ENCODE measurements at regions not wholly inside any gene's neighbourhood (a gene's known extent, or its start where the extent isn't known, plus 50 kb on each side); places are given as distances from the start of the nearest gene placed in this dataset.

DNA sequence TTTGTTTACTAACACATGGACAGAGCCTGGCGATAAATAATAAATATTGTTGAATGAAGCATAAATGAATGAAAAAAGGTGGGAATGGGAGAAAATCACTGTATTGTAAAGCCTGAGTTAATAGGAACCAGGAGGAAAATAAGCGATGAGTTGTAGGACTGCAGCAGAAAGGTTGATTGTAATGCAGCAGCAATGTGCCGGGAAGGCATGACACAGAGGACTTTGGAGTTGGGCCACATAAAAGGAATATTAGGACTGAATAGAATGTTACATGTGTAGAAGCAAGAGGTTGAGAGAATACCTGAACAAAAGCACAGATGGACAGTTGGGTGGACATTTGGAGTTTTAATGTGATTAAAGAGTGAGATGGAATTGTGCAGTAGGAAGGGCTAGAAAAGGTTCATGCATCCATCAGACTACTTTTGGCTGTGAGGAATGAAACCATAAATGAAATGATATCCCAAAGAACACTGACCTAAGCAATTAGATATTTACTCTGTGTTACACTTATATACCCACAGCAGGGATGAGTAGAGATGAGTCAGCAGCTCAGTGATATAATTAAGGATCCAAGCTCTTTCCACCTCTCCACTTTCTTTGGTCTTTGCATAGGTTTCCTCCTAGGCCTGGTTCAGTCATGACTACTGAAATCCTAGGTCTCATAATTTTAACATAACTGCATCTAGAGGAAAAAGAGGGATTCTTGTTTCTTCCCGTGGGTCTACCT, 55.4 kb downstream of the CCER1 start:
- no peak for DNase-seq

DNA sequence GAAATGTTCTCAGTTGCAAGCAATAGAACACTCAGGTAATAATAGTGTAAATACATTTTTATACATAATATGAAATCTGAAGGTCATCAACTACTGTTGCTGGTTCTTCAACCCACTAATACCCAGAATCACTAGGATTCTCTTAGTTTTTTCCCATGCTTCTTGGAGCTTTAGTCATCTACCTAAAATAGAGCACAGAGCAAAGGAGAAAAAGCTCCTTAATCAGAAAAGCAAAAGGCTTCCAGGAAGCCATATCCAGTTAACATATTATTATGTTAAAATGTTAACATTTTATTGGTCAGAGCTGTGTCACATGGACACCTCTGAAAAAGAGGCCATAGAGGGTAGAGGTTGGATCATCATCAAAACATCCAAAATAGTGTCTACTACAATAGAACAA, 57.0 kb downstream of the CCER1 start:
- no peak for DNase-seq

DNA sequence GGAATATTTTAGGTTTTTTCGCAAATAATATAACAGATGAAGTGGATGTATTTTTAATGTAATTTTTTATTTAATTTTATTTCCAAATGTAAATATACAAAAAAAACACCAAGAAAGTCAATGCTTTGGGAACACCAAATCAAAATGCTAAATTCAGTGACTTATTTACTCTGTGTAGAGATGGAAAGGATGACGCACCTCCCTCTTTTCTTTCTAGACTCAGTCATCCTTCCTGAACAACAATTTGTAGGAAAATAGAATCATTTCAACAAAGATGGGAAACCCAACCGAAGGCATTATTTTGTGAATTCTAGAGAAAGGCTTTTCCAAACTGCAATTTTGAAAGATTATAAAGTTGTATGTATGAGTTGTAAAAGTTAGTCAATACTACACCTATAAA, 57.7 kb downstream of the CCER1 start:
- DNase-seq, result no peak

DNA sequence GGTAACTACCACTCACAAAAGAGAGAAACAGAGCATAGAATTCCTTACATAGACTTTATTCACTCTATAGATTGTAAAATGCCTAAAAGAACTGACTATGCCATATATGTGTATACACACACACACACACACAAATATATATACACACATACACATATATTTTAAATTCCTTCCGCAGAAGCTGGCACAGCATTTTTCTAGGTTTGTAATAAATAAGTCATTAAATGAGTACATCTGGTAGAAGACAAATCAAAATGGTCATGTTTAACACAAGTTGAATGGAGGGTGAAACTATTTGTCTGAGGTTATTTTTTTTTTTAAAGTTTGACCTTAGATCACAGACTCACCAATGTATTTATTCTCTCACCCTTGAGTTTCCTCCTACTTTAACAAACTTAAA, 58.2 kb downstream of the CCER1 start:
- DNase-seq, result no peak

DNA sequence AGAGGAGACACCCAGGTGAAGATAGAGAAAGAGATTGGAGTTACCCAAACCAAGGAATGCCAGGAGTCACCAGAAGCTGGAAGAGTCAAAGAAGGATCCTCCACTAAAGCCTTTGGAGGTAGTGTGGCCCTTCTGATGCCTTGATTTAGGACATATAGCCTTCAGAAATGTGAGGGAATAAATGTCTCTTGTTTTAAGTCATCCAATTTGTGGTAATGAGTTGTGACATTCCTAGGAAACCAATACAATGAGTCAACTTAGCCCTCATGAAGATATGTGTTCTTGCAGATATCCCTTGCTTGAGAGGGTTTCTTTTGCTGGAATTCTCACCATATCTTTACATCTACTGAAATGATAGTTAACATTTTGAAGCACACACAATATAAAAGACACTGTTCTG, 58.8 kb downstream of the CCER1 start:
- no peak for DNase-seq

DNA sequence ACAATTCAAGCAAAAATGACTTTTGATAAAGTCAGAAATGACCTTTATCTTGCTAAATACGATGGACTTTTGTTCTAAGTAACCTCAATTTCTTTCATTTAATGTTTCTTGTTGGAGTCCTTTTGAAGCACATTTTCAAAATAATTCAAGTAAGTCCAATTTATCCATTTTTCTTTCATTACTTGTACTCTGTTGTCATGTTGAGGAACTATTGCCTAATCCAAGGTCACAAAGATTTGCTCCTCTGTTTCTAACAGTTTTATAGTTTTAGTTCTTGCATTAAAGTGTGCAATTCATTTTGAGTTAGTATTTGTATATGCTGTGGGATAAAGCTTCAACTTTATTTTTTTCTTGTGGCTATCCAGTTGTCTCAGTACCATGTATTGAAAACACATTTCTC, 66.7 kb downstream of the CCER1 start:
- DNase-seq, result no peak

DNA sequence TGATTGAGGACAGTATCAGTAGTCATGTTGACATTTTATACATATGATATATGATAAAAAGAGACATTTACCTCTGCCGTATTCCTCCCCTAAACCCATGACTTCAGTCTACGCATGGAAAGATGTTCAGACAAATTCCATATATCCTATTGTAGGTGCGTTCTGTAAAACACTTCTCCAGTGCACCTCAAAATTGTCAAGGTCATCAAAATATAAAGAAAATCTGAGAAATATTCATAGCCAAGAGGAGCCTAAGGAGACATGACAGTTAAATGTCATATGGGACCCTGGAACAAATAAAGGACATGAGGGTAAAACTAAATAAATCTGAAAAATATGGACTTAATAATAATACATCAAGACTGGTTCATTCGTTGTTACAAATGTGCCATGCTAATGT, 71.5 kb downstream of the CCER1 start:
- no peak for DNase-seq

DNA sequence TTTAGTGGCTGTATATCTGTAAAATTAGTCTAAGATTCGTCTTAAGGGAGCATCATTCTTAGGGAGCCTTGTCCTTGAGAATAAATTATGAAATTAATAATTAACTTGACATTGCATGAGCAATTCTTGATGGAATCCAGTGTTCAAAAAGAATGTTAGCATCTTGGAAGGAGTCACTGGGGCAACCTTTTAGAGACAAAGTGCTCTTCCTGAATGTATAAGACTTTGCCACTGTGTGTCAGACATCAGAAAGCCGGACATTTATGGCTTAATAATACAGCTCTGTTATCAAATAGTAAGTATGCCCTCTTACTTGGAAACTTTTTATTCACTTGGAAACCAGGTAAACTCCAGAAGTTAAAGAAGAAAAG, 83.3 kb downstream of the CCER1 start:
- no peak for DNase-seq

DNA sequence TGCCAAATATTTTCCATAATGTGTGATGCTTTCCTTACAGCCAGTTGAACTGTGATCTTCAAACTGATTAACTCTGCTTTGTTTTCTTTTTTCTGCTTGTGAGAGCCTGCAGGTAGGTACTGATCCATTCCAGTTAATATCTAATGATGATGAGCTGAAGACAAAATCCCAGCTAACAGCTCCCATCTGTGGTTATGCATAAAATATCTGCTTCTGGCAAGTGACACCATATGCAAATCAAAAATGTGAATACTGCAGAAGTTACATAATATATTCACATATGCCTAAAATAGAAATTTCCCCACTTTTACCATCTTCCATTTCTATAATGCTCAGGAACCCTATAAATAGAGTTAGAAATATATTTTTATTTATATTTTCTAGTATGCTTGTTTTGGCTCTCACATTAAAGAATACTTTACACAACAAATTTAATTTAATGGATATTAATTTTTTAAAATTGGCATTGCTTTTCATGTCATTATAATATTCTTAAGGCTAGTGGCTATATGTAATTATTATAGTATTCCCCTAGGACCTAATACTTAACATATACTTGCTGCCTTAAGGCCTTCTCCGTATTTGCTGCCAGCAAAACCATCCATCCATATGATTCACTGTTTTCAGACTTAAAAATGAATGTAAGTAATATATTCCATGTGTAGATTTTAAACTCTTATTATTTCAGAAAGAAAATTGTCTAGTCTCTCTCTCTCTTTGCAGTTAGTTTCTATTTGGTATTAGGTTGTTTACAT, 83.8 kb downstream of the CCER1 start:
- no peak for DNase-seq

DNA sequence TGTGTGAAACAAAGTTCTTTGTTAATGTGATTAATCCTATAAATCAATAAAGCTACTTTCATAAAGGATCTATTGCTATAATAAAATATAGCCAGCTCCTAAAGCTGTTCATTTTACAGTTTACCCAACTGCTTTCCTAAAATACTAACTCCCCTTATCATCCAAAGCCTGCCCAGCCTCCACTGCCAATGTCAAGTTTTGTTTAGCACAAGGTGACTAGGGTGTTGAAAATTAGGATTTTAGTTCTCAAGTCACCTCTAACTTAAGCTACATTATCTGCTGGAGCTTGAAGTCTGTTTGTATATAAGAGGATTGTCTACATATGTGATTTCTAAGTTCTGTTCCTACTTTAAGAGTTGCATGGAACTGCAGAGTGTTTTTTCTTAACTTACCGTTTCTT, 86.3 kb downstream of the CCER1 start:
- DNase-seq, result no peak

DNA sequence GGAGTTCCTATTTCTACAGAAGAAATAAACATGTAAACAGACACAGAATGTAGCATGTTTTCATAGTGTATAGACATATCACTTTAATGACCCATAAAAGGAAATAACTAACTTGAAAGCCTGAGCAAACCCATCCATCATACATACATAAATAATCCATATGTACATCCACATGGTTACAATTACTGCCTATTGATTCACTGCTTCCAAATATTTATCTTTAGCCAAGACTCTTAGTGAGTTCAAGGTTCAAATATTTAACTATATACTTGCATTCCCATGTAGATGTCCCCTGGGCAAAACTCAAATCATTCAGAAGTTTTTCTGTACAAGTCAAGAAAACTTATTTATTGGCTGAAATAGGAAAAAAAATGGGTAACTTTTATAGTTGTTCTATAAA, 95.4 kb downstream of the CCER1 start:
- DNase-seq, result no peak

DNA sequence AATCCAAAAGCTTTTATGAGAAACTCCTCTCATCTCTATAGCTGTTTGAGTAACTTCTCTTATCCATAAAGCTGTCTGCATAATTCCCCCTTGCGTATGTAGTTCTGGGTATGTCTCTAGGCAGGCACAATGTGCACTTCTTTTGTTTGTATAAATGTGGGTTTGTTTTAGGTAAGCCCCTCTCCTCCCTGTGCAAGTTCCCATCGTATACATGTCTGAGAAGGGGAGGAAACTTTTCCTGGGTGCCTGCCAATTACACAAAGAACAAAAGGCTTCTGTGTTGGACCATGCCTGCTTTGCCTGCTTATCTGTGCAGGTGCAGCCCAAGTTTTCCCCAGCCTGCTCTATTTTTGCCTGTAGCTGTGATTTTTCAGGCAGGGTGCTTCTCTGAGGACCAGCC, 96.7 kb downstream of the CCER1 start:
- DNase-seq, result no peak

DNA sequence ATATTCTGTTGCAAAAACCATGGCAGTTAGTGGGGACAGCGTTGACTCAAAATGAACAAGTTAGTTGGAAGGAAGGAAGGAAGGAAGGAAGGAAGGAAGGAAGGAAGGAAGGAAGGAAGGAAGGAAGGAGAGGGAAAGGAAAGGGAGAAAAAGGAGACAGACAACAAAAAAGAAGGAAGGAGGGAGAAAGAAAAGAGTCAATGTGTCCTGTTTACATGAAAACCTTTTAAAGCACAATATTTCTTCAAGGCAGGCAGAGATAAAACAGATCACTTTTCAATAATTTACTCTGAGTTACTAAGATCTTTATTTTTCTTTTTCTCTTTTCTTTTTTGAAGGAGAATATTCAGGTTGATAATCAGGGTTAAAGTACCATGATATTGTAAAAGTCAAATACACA, 99.4 kb downstream of the CCER1 start:
- DNase-seq, result no peak

DNA sequence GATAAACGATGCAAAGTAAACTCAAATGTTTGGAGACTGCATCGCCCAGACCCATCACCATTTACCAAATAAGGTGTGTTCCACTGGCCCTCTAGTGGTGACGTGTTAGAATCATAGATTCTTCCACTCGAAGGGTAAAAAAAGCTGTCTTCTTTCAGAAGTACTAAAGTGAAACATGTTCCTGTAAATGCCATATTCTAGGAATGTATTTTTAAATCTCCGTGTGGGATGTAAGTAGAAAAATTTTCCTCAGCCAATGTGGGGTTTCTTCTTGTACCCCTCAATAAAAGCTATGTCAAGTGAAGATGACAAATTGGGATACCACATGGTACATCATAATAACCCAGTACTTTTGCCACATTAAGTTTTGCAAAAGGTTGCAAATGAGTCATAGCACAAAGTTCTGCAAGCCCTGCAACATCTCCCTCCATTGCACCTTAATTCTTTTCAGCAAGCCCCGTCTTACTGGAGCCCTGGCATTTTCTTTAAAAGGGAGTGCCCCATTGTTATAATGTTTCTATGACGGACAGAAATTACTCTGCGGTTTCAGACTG, 100.8 kb downstream of the CCER1 start:
- DNase-seq, result peak; percentile 8 to 46 (median 30)

DNA sequence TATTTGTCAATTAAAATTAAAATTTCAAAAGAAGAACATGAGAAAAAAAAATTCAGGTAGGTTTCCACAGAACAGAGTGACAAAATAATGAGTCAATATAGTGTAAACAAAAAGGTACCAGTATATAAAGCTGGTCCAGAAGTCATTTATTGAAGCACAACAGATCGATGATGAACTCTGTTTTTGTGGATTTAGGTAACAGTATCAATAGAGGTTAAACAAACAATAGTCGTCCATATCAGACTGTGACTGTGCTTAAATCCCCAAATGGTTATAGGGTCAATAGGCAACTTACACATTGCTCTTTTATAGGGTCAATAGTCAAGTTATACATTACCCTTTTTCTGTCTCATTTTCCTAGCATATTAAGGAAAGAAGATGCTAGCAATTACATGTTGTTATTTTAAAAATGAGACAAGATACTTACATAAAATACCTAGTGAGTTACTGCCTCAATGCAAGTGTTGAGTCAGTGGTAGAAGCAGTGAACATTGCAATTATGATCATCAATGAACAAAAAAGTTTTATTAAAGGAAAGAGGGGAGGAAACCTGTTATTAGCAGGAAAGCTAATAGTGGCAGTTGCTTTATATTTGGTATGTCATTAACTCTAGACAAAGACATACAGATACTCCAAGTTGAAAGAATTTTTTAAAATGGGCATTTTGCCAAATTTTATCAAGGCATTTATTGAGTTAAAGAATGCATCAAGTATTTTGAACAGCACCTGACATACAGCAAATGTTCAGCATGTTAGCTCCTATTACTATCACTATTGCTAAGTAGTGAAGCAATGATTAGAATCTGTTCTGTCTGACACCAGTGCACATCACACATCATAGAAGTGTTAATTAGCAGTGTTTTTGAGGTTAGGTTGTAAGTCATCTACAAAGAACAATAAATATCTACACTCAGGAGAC, 102.9 kb downstream of the CCER1 start:
- no peak for DNase-seq

DNA sequence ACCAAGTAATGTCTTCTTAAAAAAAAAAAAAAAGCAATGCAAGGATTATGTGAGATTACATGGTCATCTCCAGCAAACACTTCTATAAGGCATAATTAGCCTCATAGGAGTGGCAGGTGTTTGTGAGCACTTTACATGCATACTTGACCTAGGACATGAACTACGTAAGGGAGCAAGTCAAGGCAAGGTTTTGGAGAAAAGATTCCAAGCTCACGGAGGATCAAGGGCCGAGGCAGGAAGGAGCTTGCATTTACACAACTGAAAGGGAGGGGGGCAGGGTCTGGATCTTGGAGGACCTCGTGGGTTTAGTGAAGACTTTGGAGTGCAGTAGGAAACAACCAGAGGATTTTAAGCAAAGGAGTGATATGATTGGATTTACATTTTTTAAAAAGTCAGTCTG, 112.5 kb downstream of the CCER1 start:
- no peak for DNase-seq

DNA sequence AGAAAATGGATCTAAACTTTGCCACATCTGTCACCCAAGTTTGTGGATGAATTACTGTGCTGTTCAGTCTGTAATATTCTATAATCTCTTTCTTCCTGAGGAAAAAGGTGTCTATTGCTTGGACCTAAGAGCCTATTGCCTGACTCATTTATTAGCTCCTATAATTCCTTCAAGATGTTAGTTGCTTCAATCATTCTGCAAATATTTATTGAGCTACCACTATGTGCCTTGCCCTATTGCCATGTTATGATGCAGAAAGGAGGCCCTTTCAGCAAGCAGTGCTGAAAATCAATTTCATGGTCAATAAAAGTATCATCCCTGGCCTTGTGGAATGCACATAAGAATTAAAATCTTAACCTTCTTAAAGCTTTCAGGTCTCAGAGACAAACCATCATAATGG, 113.6 kb downstream of the CCER1 start:
- no peak for DNase-seq

DNA sequence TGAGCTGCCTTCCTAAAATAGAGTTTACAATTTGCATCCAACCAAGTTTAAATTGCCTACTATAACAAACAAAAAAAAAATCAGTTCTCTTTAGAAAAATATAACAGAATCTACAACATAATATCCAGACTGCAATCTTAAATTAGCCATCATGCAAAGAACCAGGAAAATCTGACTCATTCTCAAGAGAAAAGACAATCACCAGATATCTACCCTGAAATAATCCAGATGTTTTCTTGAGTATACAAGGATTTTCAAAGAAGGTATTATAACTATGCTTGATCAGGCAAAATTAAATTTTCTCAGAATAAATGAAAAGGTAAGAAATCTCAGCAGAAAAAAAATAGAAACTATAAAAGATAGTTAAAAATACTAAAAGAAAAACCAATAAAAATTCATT, 115.6 kb downstream of the CCER1 start:
- DNase-seq, result no peak

DNA sequence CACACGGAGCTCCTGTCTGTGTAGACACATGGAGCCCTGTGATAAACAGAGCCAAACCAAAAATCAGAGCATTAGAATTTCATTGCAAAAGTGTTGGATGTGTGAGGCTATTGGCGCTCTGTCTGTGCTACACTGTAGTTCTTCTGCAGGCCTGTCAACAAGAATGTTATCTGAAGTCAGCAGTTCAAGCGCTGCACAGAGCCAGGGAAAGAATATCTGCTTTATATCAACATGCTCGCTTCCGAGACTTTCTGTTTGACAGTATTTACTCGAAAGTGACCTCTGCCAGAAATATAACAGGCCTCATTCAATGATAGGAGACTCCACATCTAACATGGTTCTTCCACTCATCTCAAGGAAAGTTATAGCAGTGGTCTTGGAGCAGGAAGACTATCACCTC, 118.3 kb downstream of the CCER1 start:
- no peak for DNase-seq

DNA sequence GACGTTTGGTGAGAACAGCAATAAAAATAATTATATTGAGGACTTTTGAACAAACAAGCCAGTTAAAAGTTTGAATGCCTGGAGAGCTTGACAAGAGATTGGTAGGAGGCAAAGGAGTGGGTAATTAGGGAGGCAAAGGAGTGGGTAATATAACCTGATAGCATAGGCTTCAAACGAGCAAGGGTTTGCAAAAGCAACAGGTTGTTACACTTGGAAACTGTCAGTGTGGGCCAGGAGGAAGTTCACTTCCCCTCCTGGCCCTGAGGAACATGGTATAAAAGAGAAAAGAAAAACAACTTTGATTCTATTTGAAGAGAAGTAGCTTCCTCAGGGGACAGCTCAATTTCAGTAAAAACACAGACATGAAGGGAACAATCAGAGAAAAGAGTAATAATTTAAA, 121.7 kb downstream of the CCER1 start:
- DNase-seq, result no peak

DNA sequence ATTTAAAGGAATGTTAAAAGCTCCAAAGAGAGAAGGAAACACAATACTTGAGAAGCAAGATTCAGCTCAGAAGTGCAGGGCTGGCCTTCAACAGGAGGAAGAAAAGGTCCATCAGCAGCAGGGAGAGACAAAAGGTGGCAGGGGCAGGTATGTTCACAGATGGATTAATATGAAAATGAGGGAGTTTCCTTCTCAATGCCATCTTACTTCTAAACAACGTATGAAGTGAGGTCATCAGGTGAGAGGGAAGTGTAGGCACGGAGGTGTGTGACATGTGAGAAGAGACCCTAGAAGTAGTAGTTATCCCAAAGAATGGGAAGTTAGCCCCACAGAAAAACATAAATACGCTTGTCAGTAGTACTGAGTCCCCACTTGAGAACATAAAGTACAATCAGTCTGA, 122.5 kb downstream of the CCER1 start:
- DNase-seq, result no peak

DNA sequence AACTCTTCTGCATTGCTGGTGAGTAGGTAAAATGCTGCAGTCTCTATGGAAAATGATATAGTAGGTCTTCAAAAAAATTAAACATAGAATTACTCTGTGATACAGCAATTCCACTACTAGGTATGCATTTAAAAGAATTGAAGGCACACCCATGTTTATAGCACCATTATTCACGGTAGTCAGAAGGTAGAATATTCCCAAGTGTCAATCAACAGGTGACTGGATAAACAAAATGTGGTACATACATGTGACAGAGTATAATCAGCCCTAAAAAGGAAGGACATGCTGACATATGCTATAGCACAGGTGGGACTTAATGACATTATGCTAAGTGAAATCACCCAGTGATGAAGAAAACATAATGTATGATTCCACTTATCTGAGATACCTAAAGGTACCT, 123.3 kb downstream of the CCER1 start:
- DNase-seq, result no peak

DNA sequence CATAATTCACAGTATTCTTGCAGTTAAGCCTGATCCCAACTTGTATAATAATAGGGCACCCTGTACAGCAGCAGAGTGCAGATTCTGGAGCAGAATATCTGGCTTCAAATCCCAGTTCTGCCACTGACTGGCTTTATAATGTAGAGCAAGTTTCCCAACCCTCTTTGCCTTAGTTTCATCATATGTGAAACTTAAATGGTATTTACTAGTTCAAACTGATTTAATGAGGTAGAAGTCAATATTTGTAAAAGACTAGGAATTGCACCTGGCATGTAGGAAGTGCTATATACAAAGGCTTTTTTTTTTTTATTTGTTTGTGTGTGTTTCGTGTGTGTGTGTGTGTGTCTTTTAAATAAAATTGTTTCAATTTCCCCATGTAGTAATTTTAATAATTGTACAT, 125.9 kb downstream of the CCER1 start:
- no peak for DNase-seq

All from suppressor macrophage (primary cell).